ENCODE measurements at regions not wholly inside any gene's neighbourhood (a gene's known extent, or its start where the extent isn't known, plus 50 kb on each side); places are given as distances from the start of the nearest gene placed in this dataset.

DNA sequence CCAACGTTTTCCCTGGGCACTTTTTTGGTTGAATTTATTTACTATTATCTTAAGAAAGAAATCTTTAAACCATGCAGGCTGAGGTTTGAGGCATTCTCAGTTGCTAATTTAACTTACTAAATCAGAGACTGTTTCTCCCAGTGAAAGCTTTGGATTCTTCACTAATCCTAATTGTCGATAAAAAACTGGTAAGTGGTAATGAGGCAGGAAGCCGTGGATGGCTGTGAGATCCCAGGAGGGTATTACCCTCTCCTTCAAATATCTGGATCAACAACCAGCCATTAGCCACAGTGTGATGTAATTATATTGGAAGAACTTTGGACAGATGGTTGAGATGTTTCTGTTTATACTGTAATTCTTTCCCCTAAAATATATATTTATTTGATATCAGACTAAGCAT is 485.0 kb downstream of the DISC1 start:
- Histone ChIP-seq H2AFZ (ENCODE audit: low read length) (no peak overlapping the region), H3K27ac (ENCODE audit: low read length) (no peak overlapping the region), H3K36me3 (replicated peaks; ENCODE audit: insufficient read depth, low read length) (no peaks in the 10 kb centered on the region), H3K4me1 (ENCODE audit: low read length) (no peaks in the 10 kb centered on the region), H3K27me3 (replicated peaks; ENCODE audit: insufficient read depth, low read length) (no peaks in the 10 kb centered on the region), H3K4me3 (ENCODE audit: low read length) (no peak overlapping the region), H3K4me2 (ENCODE audit: low read depth, low read length) (no peak overlapping the region), H3K9ac (ENCODE audit: low read length) (no peak overlapping the region), H3K79me2 (ENCODE audit: low read length) (no peaks in the 10 kb centered on the region), H3K9me2 (replicated peaks; ENCODE audit: insufficient read depth, low read length) (no peaks in the 10 kb centered on the region), H3K9me3 (replicated peaks; ENCODE audit: insufficient read depth, low read length) (no peaks in the 10 kb centered on the region), H3F3A (ENCODE audit: insufficient read depth, low read length) (no peaks in the 10 kb centered on the region), H4K20me1 (ENCODE audit: insufficient read depth, low read length) (no peaks in the 10 kb centered on the region)
- no peak for TF ChIP-seq CTCF (IDR thresholded peaks at IDR 0.05; ENCODE audit: low read length)
- no peak for TF ChIP-seq EZH2phosphoT487 (IDR thresholded peaks at IDR 0.05; ENCODE audit: low read length)
- no peak for TF ChIP-seq EZH2 (optimal IDR thresholded peaks at IDR 0.05; ENCODE audit: low read depth, low read length)
- DNase-seq, result no peak

GRCh38 chr1:232110281-232111090 is 483.9 kb downstream of the DISC1 start:
- Histone ChIP-seq H3K27ac (ENCODE audit: low read length) (no peak overlapping the region), H4K20me1 (ENCODE audit: insufficient read depth, low read length) (no peaks in the 10 kb centered on the region), H3K36me3 (replicated peaks; ENCODE audit: insufficient read depth, low read length) (no peaks in the 10 kb centered on the region), H3K79me2 (ENCODE audit: low read length) (no peaks in the 10 kb centered on the region), H3K9ac (ENCODE audit: low read length) (no peak overlapping the region), H3K4me1 (ENCODE audit: low read length) (no peaks in the 10 kb centered on the region), H3K27me3 (replicated peaks; ENCODE audit: insufficient read depth, low read length) (no peaks in the 10 kb centered on the region), H3K4me2 (ENCODE audit: low read depth, low read length) (no peak overlapping the region), H3F3A (ENCODE audit: insufficient read depth, low read length) (no peaks in the 10 kb centered on the region), H3K4me3 (ENCODE audit: low read length) (no peak overlapping the region), H3K9me3 (replicated peaks; ENCODE audit: insufficient read depth, low read length) (no peaks in the 10 kb centered on the region), H3K9me2 (replicated peaks; ENCODE audit: insufficient read depth, low read length) (no peaks in the 10 kb centered on the region), H2AFZ (ENCODE audit: low read length) (no peak overlapping the region)
- no peak for TF ChIP-seq CTCF (IDR thresholded peaks at IDR 0.05; ENCODE audit: low read length)
- TF ChIP-seq EZH2 (optimal IDR thresholded peaks at IDR 0.05; ENCODE audit: low read depth, low read length), result no peak
- no peak for DNase-seq

DNA sequence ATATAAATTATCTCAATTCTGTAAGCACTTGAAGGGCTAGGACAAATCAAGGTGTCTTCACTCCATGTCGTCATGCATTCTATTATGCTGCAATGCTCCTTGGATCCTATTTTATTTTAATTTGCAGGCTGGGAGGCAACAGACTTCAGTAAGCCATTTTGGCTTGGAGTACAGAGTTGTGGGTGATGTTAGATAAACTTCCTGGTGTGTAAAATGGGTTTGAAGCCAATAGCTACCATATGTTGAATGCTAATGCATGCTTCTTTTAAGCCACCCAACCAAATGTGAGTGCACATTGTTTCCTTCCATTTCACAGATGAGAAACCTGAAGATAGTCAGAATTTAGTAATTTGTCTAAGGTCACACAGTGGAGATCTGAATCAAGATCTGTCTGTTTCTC is 482.8 kb downstream of the DISC1 start:
- Histone ChIP-seq H3K4me2 (ENCODE audit: low read depth, low read length) (no peak overlapping the region), H3K9ac (ENCODE audit: low read length) (no peak overlapping the region), H3F3A (ENCODE audit: insufficient read depth, low read length) (no peaks in the 10 kb centered on the region), H3K27me3 (replicated peaks; ENCODE audit: insufficient read depth, low read length) (no peaks in the 10 kb centered on the region), H3K36me3 (replicated peaks; ENCODE audit: insufficient read depth, low read length) (no peaks in the 10 kb centered on the region), H3K4me1 (ENCODE audit: low read length) (no peaks in the 10 kb centered on the region), H3K4me3 (ENCODE audit: low read length) (no peak overlapping the region), H3K9me2 (replicated peaks; ENCODE audit: insufficient read depth, low read length) (no peaks in the 10 kb centered on the region), H3K79me2 (ENCODE audit: low read length) (no peaks in the 10 kb centered on the region), H3K9me3 (replicated peaks; ENCODE audit: insufficient read depth, low read length) (no peaks in the 10 kb centered on the region), H4K20me1 (ENCODE audit: insufficient read depth, low read length) (no peaks in the 10 kb centered on the region), H3K27ac (ENCODE audit: low read length) (no peak overlapping the region), H2AFZ (ENCODE audit: low read length) (no peak overlapping the region)
- DNase-seq, result no peak
- TF ChIP-seq EZH2 (optimal IDR thresholded peaks at IDR 0.05; ENCODE audit: low read depth, low read length) (no peak), EZH2phosphoT487 (IDR thresholded peaks at IDR 0.05; ENCODE audit: low read length) (no peak), CTCF (IDR thresholded peaks at IDR 0.05; ENCODE audit: low read length) (no peak)
